ENCODE measurements at regions not wholly inside any gene's neighbourhood (a gene's known extent, or its start where the extent isn't known, plus 50 kb on each side); places are given as distances from the start of the nearest gene placed in this dataset.

- TF ChIP-seq, protein P1, sequence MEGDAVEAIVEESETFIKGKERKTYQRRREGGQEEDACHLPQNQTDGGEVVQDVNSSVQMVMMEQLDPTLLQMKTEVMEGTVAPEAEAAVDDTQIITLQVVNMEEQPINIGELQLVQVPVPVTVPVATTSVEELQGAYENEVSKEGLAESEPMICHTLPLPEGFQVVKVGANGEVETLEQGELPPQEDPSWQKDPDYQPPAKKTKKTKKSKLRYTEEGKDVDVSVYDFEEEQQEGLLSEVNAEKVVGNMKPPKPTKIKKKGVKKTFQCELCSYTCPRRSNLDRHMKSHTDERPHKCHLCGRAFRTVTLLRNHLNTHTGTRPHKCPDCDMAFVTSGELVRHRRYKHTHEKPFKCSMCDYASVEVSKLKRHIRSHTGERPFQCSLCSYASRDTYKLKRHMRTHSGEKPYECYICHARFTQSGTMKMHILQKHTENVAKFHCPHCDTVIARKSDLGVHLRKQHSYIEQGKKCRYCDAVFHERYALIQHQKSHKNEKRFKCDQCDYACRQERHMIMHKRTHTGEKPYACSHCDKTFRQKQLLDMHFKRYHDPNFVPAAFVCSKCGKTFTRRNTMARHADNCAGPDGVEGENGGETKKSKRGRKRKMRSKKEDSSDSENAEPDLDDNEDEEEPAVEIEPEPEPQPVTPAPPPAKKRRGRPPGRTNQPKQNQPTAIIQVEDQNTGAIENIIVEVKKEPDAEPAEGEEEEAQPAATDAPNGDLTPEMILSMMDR (conservative IDR thresholded peaks at IDR 0.05; ENCODE audit: low read depth, low read length) = no peak
- H3K4me3 ChIP-seq (ENCODE audit: low read depth, low read length) = no peak overlapping the region
- DNase-seq (ENCODE audit: low read depth) = no peak
Measured at GRCh38 chr7:115674467-115675024, 356.0 kb downstream of the TFEC start.

DNA sequence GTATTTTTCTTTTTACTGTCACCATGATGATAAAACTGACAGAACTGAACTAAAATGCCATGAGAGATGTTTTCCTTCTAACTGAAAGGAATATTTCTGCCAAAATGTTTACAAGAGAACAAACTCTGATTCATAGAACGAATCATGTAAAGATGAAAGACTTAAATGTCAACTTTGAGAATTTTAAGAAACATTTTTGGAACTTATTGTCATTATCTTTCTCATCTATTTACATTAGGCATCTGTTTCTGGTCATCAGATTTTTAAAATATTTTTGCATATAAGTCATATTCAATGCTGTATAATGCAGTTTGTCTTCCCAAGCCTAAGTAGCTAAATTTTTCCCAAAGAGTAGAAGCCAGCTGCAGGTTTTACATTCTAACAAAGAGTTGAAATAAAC, 358.5 kb downstream of the TFEC start:
- TF ChIP-seq, protein P1 (conservative IDR thresholded peaks at IDR 0.05; ENCODE audit: low read depth, low read length) = no peak
- no peak for DNase-seq (ENCODE audit: low read depth)
- H3K4me3 ChIP-seq (ENCODE audit: low read depth, low read length) = no peak overlapping the region

- no peak overlapping the region for H3K4me3 ChIP-seq (ENCODE audit: low read depth, low read length)
- TF ChIP-seq, protein P1 (conservative IDR thresholded peaks at IDR 0.05; ENCODE audit: low read depth, low read length) = no peak
- no peak for DNase-seq (ENCODE audit: low read depth)
Measured at GRCh38 chr7:115662676-115663075, 367.9 kb downstream of the TFEC start.

DNA sequence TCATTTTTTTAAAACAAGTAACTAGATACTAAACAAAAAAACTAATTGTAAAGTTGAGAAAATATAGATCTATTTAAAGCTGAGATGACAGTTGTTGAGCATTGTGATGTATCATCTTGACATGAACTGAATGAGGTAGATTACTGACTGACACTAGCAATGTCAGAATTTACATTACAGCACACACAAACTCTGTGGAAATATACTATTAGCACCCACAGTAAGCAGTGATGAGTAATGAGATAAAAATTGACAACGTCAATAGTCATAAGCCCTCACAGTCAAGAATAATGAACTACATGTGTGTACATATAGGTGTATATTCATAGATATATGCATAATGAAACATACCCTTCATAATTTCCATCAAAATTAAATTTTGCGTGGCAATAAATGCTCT, 368.4 kb downstream of the TFEC start:
- DNase-seq (ENCODE audit: low read depth) = no peak
- TF ChIP-seq, protein P1 (conservative IDR thresholded peaks at IDR 0.05; ENCODE audit: low read depth, low read length) = no peak
- H3K4me3 ChIP-seq (ENCODE audit: low read depth, low read length) = no peak overlapping the region

DNA sequence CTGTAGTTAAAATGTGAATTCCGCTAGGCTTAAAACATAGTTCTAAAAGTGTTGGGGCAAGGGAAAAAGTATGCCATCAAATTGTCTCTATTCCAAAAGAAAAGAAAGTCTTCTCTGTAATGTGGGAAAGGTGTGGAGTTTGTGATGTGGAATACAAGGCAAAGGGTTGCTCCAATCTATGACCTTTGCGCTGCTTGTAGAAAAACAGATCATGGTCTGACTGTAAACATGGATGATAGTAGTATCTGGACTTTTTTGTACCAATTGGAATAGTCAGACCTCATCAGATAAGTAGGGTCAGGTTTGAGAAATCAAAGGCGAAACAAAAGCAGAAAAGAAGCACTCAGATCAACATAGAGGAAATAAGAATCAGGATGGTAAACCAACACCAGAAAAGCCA, 372.3 kb downstream of the TFEC start:
- no peak for DNase-seq (ENCODE audit: low read depth)
- TF ChIP-seq, protein P1 (conservative IDR thresholded peaks at IDR 0.05; ENCODE audit: low read depth, low read length) = no peak
- no peak overlapping the region for H3K4me3 ChIP-seq (ENCODE audit: low read depth, low read length)

DNA sequence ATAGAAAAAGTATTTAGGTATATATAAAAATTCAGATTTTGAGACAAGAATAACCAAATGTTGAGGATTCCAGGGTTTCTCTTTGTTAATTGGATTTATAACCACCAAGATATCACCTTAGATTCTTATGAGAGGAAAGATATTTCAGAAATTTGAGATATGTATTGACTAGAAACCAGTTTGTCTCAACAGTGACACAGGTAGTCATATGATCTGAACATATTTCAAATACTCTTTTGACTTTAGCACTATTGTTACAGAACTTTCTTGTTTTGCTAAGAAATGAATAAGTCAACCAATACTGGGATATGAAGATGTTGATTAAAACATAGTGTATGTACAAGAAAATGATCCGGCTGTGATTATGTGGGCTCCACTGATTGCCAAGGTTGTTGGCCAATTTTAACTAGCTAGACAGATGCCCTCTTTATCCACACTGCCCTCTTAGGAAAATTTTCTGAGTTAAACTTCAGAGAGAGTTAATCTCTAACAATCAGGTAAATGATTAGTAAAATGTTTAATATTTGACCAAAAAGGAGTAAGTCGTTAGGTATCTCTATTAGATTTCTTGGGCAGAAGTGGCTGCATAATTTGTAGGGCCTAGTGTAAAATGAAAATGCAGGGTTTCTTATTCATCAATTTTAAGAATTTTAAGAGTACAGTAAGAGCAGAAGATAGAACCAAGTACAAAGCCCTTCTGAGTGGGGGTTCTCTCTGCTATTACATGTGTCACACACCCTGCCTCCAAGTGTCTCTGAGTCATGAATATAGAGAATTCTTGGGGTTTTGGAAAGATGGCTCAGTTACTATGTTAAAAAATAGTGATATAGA, 376.0 kb downstream of the TFEC start:
- TF ChIP-seq, protein P1 (conservative IDR thresholded peaks at IDR 0.05; ENCODE audit: low read depth, low read length) = no peak
- DNase-seq (ENCODE audit: low read depth) = peak; percentile 64
- no peak overlapping the region for H3K4me3 ChIP-seq (ENCODE audit: low read depth, low read length)

DNA sequence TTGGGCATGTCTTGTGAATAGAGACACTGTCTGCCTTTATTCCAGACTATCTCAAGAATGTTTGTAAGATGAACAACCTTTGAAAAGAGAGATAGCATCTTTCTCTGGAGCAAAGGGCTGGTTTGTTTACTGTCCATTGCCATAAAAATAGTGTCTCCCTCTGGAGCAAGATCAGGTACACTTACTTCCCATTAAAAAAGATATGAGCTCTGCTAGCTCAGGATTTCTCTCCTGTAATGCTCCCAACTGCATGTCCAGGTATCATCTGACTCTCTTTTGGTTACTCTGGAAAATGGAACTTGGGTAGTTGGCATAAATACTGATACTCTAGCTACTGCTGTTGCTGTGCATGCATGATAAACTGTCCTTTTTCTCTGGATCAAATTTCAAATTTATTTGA, 381.1 kb downstream of the TFEC start:
- DNase-seq (ENCODE audit: low read depth) = no peak
- TF ChIP-seq, protein P1 (conservative IDR thresholded peaks at IDR 0.05; ENCODE audit: low read depth, low read length) = no peak
- H3K4me3 ChIP-seq (ENCODE audit: low read depth, low read length) = no peak overlapping the region
